ENCODE measurements at regions not wholly inside any gene's neighbourhood (a gene's known extent, or its start where the extent isn't known, plus 50 kb on each side); places are given as distances from the start of the nearest gene placed in this dataset.

DNA sequence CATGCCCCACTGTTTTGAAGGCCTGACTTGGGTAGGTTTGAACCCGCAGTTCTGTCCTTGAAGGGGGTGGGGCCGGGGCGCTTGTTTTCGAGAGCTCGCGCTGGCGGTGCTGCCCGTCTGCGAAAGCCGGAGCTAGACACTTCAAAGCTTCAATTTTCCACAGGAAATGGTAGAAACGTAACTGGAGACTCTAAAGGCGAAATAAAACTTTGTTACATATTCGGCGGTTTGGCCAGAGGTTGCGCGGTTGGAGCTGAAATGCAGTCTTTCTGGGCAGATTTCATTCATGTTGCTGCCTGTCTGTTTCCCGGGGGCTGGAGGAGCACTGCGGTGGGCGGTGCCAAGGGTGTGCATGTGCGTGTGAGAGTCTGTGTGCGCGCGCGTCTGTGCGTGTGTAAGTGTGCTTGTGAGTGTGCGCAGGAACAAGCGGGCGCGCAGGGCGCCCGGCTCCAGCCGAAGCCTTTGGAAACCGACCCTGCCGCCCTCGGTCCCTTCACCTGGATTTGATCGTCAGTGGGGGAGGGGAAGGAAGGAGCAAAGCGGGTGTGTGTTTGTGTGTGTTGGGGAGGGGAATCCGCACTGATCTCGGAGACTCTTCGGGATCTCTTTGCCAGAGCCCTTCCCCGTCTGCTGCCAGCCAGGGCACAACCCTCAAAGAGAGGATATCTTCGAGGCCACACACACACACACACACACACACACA is 227.7 kb upstream of the CRY1 start:
- peak; percentile 13 for DNase-seq (ENCODE audit: low read depth)

GRCh38 chr12:107322063-107322462 is 228.7 kb upstream of the CRY1 start:
- DNase-seq (ENCODE audit: low read depth), result no peak

DNA sequence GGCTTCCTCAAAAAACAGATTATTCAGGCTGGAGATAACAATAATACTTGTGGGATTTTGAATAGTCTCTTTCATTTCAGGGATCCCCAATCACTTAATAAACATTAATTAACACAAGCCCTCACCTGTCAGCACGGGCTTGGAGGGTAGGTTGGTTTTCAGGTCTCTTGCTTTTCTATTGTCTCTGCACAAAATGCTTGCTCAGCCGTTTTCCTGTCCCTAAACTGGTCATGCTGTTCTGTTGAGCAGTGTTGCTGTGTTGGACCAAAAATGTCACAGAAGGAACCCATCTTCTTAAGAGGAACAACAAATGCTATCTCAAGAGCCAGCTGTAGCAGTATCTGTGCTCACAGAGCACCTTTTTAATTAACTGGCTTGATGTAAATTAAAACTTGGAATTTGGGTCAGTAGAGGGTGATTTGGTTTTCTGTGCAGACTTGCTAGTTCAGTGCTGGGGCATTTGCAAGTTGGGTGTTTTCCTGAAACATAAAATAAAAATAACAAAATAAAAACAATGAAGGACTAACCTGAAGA is 231.8 kb upstream of the CRY1 start:
- no peak for DNase-seq (ENCODE audit: low read depth)

DNA sequence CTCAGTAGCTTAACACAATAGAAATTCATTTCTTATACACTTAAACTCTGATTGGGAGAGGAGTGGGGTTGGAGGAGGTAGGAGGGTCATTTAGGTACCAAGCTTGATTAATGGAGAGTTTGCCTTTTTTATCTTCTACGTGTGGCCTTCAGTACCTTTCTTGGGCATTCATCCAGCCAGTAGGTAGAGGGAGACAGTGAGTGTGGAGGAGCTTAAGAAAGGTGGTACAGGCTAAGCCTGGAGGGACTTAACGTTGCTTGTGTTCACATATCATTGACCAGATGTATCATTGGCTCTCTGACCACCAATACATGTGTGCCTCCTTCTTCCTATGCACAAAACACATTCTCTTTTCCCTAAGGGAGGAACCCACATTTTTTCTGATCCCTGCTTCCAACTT is 232.9 kb upstream of the CRY1 start:
- DNase-seq (ENCODE audit: low read depth), result no peak

- no peak for DNase-seq (ENCODE audit: low read depth)
These were observed 234.4 kb upstream of the CRY1 start for GRCh38 chr12:107327651-107328182.

DNA sequence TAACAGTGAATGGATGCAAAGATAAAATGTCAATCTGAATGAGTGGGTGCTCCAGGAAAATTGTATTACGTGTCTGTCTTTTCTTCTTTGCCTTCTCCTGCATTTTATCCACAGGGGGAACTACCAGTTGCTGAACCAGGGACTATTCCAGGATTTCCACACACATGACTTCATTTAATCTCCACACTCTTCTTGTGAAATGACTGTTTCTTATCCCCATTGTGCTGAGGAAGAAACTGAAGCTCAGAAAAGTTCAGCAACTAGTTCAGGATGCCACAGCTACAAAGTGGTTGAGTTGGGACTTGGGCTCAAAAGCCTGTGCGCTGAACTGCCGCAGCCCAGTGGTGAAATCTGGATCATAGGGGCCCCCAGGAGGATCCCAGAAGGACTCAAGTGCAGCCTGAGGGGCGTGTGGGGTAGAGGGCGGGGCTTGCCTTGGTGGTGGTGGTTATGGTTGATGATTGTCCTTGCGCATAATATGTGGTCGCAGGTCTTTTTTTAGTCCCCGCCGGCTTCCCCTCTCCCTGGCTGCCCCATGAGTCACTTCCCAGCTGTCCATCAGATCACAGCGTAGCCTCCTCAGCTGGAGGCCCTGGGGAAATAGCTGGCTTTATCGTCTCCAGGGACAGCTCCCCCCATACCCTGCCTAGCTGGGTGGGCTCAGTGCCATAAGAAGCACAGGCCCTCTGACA is 235.2 kb upstream of the CRY1 start:
- no peak for DNase-seq (ENCODE audit: low read depth)

- no peak for DNase-seq (ENCODE audit: low read depth)
These were observed 236.4 kb upstream of the CRY1 start for GRCh38 chr12:107329569-107330324.

DNA sequence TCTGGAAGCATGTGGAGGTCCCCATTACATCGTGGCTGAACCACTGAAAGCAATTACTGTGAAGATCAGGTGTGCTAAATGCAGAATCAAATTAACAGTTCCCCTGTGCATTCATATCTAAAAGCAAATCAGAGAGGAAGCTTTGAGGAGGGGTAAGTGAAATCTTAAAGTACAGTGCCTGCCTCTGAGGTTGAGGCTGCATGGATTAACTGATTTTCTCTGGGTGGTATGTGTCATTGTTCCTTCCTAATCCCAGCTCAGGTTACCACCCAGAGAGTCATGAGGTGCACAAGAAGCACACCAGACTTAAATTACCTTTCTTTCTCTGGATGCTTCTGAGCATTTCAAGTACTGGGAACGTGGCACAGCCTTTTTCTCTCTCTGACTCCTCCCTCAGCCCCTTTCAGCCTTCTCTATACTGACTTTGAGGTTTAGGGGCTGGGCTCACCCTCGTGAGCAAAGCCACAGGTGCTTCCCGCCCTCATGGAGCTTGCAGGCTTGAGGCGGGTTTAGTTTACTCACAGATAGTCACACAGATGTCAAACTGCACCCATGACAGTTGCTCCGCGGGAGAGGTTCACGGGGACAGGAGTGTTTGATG is 237.6 kb upstream of the CRY1 start:
- DNase-seq (ENCODE audit: low read depth), result no peak

DNA sequence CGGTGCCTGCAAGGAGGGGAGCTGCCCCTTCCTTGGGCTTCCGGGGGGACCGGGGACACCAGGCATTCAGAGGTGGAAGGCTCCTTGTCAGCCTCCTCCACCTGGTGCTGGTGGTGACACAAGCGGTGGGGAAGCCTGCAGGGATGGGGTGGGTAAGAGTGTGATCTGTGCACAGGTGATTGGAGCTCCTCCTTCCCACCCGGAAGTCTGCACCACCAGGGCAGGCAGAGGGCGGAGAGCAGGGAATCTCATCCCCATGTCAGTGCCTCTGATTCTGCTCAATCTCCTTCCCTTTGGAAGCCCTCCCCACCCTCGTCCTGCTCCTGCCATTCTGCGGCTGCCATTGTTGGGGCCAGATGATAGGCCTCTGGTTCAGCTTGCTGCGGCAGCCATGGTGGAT is 238.1 kb upstream of the CRY1 start:
- DNase-seq (ENCODE audit: low read depth), result no peak

DNA sequence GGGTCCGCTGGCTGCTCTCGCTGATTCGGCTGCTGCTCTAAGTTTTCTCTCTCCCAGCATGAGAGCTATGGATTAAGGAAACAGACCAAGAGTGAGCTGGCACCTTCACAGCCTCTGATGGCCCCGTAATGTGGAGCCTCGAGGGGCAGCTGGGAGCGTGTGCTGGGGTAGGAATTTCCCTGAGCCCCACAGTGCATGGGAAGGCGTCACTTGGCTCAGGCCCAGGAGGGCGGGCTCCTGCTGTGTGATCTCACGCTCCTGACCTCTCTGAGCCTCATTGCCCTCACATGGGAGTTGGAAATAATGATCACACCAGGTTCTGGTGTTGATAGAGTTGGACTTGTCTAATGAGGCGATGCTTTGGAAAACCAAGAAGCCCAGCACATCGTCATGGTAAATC is 238.6 kb upstream of the CRY1 start:
- DNase-seq (ENCODE audit: low read depth), result no peak

GRCh38 chr12:107332743-107333142 is 239.4 kb upstream of the CRY1 start:
- no peak for DNase-seq (ENCODE audit: low read depth)

GRCh38 chr12:107335802-107336570 is 242.6 kb upstream of the CRY1 start:
- no peak for DNase-seq (ENCODE audit: low read depth)

DNA sequence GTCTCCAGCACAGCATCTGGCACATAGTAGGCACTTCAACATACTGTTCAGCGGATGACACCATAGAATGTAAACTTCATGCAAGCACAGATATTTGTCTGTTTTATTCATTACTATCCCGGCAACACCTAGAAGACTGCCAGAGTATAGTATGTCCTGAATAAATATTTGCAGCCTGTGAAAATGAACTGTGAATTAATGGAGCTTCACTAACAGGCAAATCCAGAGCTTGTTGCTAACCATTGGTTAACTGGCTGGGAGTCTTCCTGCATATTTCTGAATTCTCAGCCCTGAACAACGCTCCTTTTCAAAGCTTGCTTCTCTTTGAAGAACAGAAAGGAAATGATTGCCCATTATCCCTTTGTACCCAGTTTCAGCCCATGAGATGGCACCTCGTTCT is 243.3 kb upstream of the CRY1 start:
- DNase-seq (ENCODE audit: low read depth), result no peak

DNA sequence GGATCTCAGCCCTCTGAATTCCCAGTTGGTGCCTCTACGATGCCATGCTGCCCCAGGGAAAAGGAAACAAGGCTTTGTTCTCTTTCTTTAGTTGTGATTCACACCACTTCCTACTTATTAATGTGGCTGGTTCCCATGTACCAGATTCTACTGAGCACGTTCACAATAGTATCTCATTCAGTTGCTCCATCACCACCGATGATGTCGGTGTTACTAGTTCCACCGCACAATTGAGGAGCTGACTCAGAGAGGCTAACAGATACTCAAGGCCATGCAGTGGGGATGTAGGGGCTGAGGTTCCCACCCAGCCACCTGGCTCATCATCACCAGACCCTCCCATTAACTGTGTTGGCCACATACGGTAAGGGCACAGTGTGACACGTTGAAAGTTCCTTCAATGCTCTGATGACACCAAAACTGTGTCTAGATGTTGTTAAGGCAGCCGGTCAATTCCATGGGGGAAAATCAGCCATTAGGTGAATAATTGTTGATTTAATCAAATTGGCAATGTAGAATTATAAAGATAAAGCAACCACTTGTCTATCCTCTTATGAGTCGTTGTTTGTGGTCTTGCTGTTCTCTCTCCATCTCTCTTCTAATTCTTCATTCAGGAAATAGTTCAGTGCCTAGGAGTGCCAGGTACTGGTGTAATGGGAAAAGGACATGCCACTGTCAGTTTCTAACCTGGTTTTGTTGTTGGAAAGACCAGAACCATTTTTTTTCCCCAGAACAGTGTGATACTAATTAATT is 244.2 kb upstream of the CRY1 start:
- DNase-seq (ENCODE audit: low read depth), result no peak

DNA sequence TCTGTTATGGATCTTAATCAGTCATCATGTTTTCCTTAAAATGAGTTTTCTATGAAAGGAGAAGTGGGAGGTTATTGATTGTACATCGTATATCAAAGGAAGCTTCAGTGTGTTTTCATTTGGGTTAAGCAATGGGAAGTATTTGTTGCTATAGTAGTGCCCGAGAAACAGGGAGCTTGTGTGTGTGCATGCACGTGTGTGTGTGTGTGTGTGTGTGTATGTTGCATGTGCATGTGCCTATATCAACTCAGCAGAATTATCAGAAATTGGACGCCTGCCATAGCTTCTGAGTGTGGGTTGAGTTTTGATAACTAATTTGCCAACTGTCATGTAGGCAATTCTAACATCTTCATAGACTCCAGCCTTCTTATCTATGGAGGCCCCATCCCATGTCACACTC is 246.1 kb upstream of the CRY1 start:
- no peak for DNase-seq (ENCODE audit: low read depth)

- DNase-seq (ENCODE audit: low read depth), result no peak
These were observed 246.6 kb upstream of the CRY1 start for GRCh38 chr12:107339932-107340331.

DNA sequence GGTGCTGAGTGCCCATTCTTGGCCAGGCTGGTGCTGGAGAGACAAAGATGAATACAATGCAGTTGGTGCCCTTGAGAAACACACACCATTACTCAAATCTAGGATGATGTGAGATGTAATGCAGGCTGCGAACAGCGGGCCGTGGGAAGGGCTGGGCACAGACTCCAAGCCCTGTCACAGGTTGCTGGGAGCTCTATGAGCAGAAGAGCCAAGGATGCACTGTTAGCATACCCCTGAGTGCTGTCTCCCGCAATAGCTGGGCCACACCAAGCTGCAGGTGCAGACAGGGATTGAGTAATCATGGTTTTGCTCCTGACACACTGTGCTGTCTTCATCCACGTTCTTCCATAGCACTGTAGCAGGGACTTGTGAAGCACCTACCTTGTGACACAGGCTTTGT is 247.5 kb upstream of the CRY1 start:
- DNase-seq (ENCODE audit: low read depth), result no peak

GRCh38 chr12:107344035-107344808 is 250.9 kb upstream of the CRY1 start:
- no peak for DNase-seq (ENCODE audit: low read depth)

GRCh38 chr12:107347261-107347660 is 253.9 kb upstream of the CRY1 start:
- DNase-seq (ENCODE audit: low read depth), result no peak

All from stimulated activated CD8-positive, alpha-beta memory T cell treated with anti-CD3 and anti-CD28 coated beads, Interleukin-15, amount 100 ng/mL, for 24 hours (primary cell).